IPS DF 6.9 (cell line): ENCODE measurements at regions not wholly inside any gene's neighbourhood (a gene's known extent, or its start where the extent isn't known, plus 50 kb on each side); places are given as distances from the start of the nearest gene placed in this dataset.

ENCODE experiments used
- DNase-seq: peaks from one replicate; pipeline ENCODE4 v3.0.0-alpha.2; 2013; ENCODE audit warnings: low read depth, low spot score
- H3K27ac ChIP-seq: one replicate; pipeline ENCODE4 v1.5.1; 2013; ENCODE audit warnings: low read length, control low read depth
- H3K27me3 ChIP-seq: 2 replicates; pipeline ENCODE4 v1.6.1; 2013; ENCODE audit warnings: mild to moderate bottlenecking, low read length; ENCODE audit not compliant: control insufficient read depth, insufficient read depth
- H3K36me3 ChIP-seq: 2 replicates; pipeline ENCODE4 v1.6.1; 2013; ENCODE audit warnings: low read length; ENCODE audit not compliant: control insufficient read depth, insufficient read depth
- H3K4me1 ChIP-seq: 2 replicates; pipeline ENCODE4 v1.6.1; 2013; ENCODE audit warnings: low read length; ENCODE audit not compliant: control insufficient read depth, insufficient read depth
- H3K4me3 ChIP-seq: 2 replicates; pipeline ENCODE4 v1.5.1; 2013; ENCODE audit warnings: mild to moderate bottlenecking, low read length
- H3K9me3 ChIP-seq: 2 replicates; pipeline ENCODE4 v1.6.1; 2013; ENCODE audit warnings: low read length, inconsistent platforms; ENCODE audit not compliant: control insufficient read depth, insufficient read depth
- WGBS: extraction: QIAGEN DNeasy Blood & Tissue Kit; methylation state at CpG from one replicate; pipeline ENCODE4 v1.1.7; 2013; ENCODE audit warnings: mixed read lengths, missing lambda C conversion rate; ENCODE audit not compliant: insufficient read length, insufficient coverage; 5-methylcytosine and 5-hydroxymethylcytosine counted together

GRCh38 chr4:62279689-62280088, 1079.6 kb downstream of the ADGRL3 start:
- Histone ChIP-seq H3K4me3 (no peak overlapping the region), H3K27ac (no peak overlapping the region), H3K9me3 (no peaks in the 10 kb centered on the region), H3K27me3 (no peaks in the 10 kb centered on the region), H3K36me3 (no peaks in the 10 kb centered on the region), H3K4me1 (no peaks in the 10 kb centered on the region)
- no peak for DNase-seq

GRCh38 chr4:62275470-62275869, 1075.3 kb downstream of the ADGRL3 start:
- Histone ChIP-seq H3K36me3 (no peaks in the 10 kb centered on the region), H3K27me3 (no peaks in the 10 kb centered on the region), H3K4me1 (no peaks in the 10 kb centered on the region), H3K27ac (no peak overlapping the region), H3K4me3 (no peak overlapping the region), H3K9me3 (no peaks in the 10 kb centered on the region)
- no peak for DNase-seq

- Histone ChIP-seq H3K4me1 (no peaks in the 10 kb centered on the region), H3K4me3 (no peak overlapping the region), H3K27me3 (no peaks in the 10 kb centered on the region), H3K9me3 (no peaks in the 10 kb centered on the region), H3K27ac (no peak overlapping the region), H3K36me3 (no peaks in the 10 kb centered on the region)
- no CpG with 5 or more reads among the region's 1 CpG for WGBS
- DNase-seq = no peak
Observed at GRCh38 chr4:62274782-62275181, 1074.7 kb downstream of the ADGRL3 start.

- no peaks in the 10 kb centered on the region for H3K36me3 ChIP-seq
- WGBS = no CpG with 5 or more reads among the region's 4 CpGs
- no peak overlapping the region for H3K27ac ChIP-seq
- no peaks in the 10 kb centered on the region for H3K9me3 ChIP-seq
- no peaks in the 10 kb centered on the region for H3K27me3 ChIP-seq
- no peak for DNase-seq
- H3K4me3 ChIP-seq = no peak overlapping the region
- H3K4me1 ChIP-seq = no peaks in the 10 kb centered on the region
Observed at GRCh38 chr4:62271107-62271506, 1071.0 kb downstream of the ADGRL3 start.

DNA sequence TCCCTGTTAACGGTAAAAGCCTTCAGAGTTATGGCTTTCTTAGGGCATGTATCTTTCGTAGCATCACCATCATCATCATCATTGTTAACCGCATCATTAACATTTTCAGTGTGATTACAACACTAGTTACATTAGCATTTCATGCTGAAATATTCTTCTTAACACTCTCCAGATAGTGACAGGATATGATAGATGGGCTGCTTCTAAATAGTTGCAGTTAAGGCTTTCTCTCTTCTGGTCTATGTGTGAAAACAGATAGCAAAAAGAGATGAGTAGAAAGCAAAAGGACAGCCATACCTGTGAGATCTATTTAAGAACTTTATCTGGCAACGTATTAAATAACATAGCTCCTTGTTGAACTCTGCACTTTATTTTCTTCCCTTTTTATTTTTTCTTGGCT, 1069.8 kb downstream of the ADGRL3 start:
- H3K27me3 ChIP-seq = no peaks in the 10 kb centered on the region
- no CpG with 5 or more reads among the region's 4 CpGs for WGBS
- no peaks in the 10 kb centered on the region for H3K9me3 ChIP-seq

DNA sequence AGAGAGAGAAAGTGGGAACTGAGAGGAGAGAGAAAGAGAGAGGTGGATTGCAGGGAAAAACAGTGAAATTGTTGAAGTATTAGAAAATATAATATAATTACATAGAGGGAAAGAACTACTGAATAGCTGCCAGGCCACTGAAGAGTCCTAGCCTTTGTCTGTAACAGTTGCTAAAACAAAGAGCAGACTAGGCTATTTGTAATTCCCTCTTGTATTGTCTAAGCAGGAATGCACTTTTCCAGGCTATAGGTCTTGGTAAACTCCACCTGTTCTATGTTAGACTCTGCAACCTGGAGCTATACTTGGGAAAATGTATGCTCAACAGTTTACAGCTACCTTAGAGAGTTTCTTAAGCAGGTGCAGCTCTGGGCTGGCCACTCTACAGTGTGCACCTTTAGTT, 1063.3 kb downstream of the ADGRL3 start:
- H3K4me1 ChIP-seq = no peaks in the 10 kb centered on the region

More for the DNA sequence above, 1069.8 kb downstream of the ADGRL3 start:
- no peak overlapping the region for H3K4me3 ChIP-seq
- no peak overlapping the region for H3K27ac ChIP-seq
- H3K36me3 ChIP-seq = no peaks in the 10 kb centered on the region
- H3K4me1 ChIP-seq = no peaks in the 10 kb centered on the region
- DNase-seq = no peak

DNA sequence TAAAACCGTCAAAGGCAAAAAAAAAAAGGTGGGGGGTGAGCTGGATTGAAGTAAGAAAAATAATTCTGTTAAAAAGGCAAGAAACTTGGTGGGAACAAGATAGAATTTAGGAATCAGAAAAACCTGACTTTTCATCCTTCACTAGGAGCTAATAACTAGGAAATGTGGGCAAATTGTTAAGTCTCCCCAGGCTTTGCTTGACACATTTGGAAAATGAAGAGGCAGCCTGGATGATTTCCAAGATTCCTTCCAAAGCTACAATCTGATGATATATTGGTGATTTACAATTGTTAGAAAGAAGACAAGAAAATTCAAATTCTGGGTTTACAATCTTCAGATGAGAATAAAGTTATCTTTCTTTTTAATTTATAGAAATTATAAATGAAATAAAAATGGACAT, 1062.5 kb downstream of the ADGRL3 start:
- WGBS = no CpG with 5 or more reads among the region's 1 CpG

More for the DNA sequence above, 1063.3 kb downstream of the ADGRL3 start:
- Histone ChIP-seq H3K27ac (no peak overlapping the region), H3K4me3 (no peak overlapping the region), H3K9me3 (no peaks in the 10 kb centered on the region), H3K27me3 (no peaks in the 10 kb centered on the region), H3K36me3 (no peaks in the 10 kb centered on the region)
- no peak for DNase-seq

DNA sequence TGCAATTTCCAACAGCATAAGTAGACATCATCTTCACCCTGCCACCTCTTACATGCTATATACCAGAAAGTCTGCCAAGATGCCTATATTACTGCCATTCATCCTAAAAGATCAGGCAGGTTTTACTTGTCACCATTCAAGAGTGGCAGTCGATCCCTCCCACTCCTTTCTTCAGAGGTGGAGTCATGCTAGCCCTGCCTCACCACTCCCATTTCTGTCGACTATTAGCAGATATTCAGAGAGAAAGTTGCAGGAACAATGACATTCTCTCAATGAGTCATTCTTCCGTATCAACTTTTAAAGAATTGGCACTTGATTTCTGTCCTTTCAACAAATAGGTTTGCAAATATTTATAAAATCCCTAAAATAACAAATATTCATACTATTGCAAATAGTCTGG, 1060.1 kb downstream of the ADGRL3 start:
- DNase-seq = no peak
- no CpG with 5 or more reads among the region's 3 CpGs for WGBS
- no peak overlapping the region for H3K4me3 ChIP-seq

More for the DNA sequence above, 1062.5 kb downstream of the ADGRL3 start:
- H3K27ac ChIP-seq = no peak overlapping the region
- H3K4me1 ChIP-seq = no peaks in the 10 kb centered on the region
- no peaks in the 10 kb centered on the region for H3K36me3 ChIP-seq
- no peak for DNase-seq
- H3K4me3 ChIP-seq = no peak overlapping the region
- H3K9me3 ChIP-seq = no peaks in the 10 kb centered on the region
- H3K27me3 ChIP-seq = no peaks in the 10 kb centered on the region

DNA sequence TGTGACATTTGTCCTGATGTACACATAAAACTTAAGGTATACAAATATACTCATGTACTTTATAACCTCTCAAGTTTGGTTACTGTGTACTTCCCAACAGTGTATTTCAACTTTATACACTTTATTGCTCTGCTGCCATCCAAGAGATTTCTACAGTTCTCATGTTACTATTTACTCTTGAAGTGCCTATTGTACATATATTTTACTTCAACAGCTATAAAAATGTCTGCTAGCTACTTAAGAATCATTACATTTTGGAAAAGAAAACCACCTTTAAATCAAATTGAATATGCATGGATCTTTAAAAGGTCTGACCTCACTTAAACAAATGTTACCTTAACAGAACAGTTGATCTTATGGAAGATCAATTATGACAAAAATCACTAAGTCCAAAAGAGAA, 1056.4 kb downstream of the ADGRL3 start:
- no peaks in the 10 kb centered on the region for H3K36me3 ChIP-seq
- no peak overlapping the region for H3K4me3 ChIP-seq
- DNase-seq = no peak
- H3K9me3 ChIP-seq = no peaks in the 10 kb centered on the region
- no peaks in the 10 kb centered on the region for H3K4me1 ChIP-seq
- no peaks in the 10 kb centered on the region for H3K27me3 ChIP-seq
- H3K27ac ChIP-seq = no peak overlapping the region

More for the DNA sequence above, 1060.1 kb downstream of the ADGRL3 start:
- H3K9me3 ChIP-seq = no peaks in the 10 kb centered on the region
- H3K27me3 ChIP-seq = no peaks in the 10 kb centered on the region
- no peak overlapping the region for H3K27ac ChIP-seq
- H3K4me1 ChIP-seq = no peaks in the 10 kb centered on the region
- H3K36me3 ChIP-seq = no peaks in the 10 kb centered on the region

- Histone ChIP-seq H3K27ac (no peak overlapping the region), H3K36me3 (no peaks in the 10 kb centered on the region), H3K4me3 (no peak overlapping the region), H3K4me1 (no peaks in the 10 kb centered on the region), H3K9me3 (no peaks in the 10 kb centered on the region), H3K27me3 (no peaks in the 10 kb centered on the region)
- WGBS = no CpG with 5 or more reads among the region's 1 CpG
- no peak for DNase-seq
Observed at GRCh38 chr4:62252728-62253127, 1052.6 kb downstream of the ADGRL3 start.

GRCh38 chr4:62250100-62250499, 1050.0 kb downstream of the ADGRL3 start:
- no peak for DNase-seq
- H3K27me3 ChIP-seq = no peaks in the 10 kb centered on the region
- no CpG with 5 or more reads among the region's 5 CpGs for WGBS
- no peak overlapping the region for H3K4me3 ChIP-seq
- no peaks in the 10 kb centered on the region for H3K36me3 ChIP-seq
- no peaks in the 10 kb centered on the region for H3K9me3 ChIP-seq
- H3K4me1 ChIP-seq = no peaks in the 10 kb centered on the region
- no peak overlapping the region for H3K27ac ChIP-seq
